ENCODE measurements at regions not wholly inside any gene's neighbourhood (a gene's known extent, or its start where the extent isn't known, plus 50 kb on each side); places are given as distances from the start of the nearest gene placed in this dataset.
A peak's percentile ranks its signal among the peaks of the same experiment; 100 is the strongest.

GRCh38 chr20:61185841-61186601 lies 66.0 kb upstream of the CDH4 start:
- no TSS peak for BruUV-seq (replicated peaks)
- CTCF ChIA-PET: interaction anchor here (0.9 to 2.1 kb wide), 7 partner anchors 10 to 974 kb away, joined by 3 to 8 read pairs (median 4); no protein-coding TSS in a partner anchor
- H3K14ac ChIP-seq (replicated peaks; ENCODE audit: low read depth, low read length): 0 out of 2 replicates have a peak overlapping the region, but pooled peaks have one; percentile 47
- H3K9me1 ChIP-seq (ENCODE audit: insufficient read depth, low read length): peaks cover 4% of the 10 kb centered on the region
- H3K4ac ChIP-seq (ENCODE audit: low read depth, low read length): peak overlapping the region; percentile 92
- DNase-seq (peak; percentile 98), ATAC-seq (ENCODE audit: low read depth) (peak; percentile 88)
- peak overlapping the region; percentile 74 for H2AFZ ChIP-seq (replicated peaks; ENCODE audit: low read length, poor library complexity)
- no peaks in the 10 kb centered on the region for H3K79me1 ChIP-seq (ENCODE audit: low read depth in 1 of 2, low read length in 2 of 2)
- peaks cover 4% of the 10 kb centered on the region; the same call in 1 of the 2 replicates for H3K4me1 ChIP-seq (ENCODE audit: control insufficient read depth, insufficient read depth, low read length)
- H4K20me1 ChIP-seq (ENCODE audit: insufficient read depth, low read length): peaks cover 3% of the 10 kb centered on the region; the same call in 1 of the 2 replicates
- H2BK5ac ChIP-seq (ENCODE audit: low read depth, low read length, poor library complexity, severe bottlenecking): peak overlapping the region; percentile 94
- peak overlapping the region; percentile 63 for H3K18ac ChIP-seq (ENCODE audit: low read depth, low read length)
- H3K9me3 ChIP-seq (ENCODE audit: control insufficient read depth, insufficient read depth, low read length): no peaks in the 10 kb centered on the region
- H3K9ac ChIP-seq (ENCODE audit: low read depth, low read length): no peak overlapping the region
- in situ Hi-C loops (cut with MboI; ENCODE audit: low sequenced_read_pairs) (no loop called here), intact Hi-C loops (cut with micrococcal nuclease) (loop anchor here (1.0 to 10.0 kb wide), 4 partner anchors 33 to 1241 kb away; partner anchors contain the start of genes FAM217B and PPP1R3D), dilution Hi-C loops (cut with HindIII; ENCODE audit: low sequenced_read_pairs, unreplicated experiment) (no loop called here)
- H4K8ac ChIP-seq (ENCODE audit: low read depth in 2 of 2, low read length in 2 of 2): peak overlapping the region; percentile 88 to 94; a peak in 2 of 4 replicates
- peak overlapping the region; percentile 36 for H3K4me2 ChIP-seq (ENCODE audit: low read depth, low read length)
- peak overlapping the region; percentile 63 for H3K23ac ChIP-seq (ENCODE audit: low read depth, low read length)
- WGBS, 2 experiments (ENCODE audit: extremely low coverage in 2 of 2, insufficient read length in 1 of 2): no CpG with 5 or more reads among the region's 12 CpGs
- peak overlapping the region; percentile 38; the same call in 1 of the 2 replicates for H2AK5ac ChIP-seq (ENCODE audit: low read depth, low read length)
- no peak overlapping the region for H2AK9ac ChIP-seq (replicated peaks; ENCODE audit: low read depth, low read length, poor library complexity)
- peak overlapping the region; percentile 96 for H2BK20ac ChIP-seq (ENCODE audit: low read depth, low read length)
- peak overlapping the region; percentile 96 for H2BK120ac ChIP-seq (ENCODE audit: low read depth, low read length)
- no peak for TF ChIP-seq MAZ (IDR thresholded peaks at IDR 0.05; ENCODE audit: borderline replicate concordance, low read depth, low read length)
- peak; percentile 78 for TF ChIP-seq CEBPB (IDR thresholded peaks at IDR 0.05; ENCODE audit: low read depth, low read length)
- peak; percentile 25; the same call in 1 of the 2 replicates for TF ChIP-seq CTCF (conservative IDR thresholded peaks at IDR 0.05; ENCODE audit: low read depth, low read length)
- no peak for TF ChIP-seq ELK1 (IDR thresholded peaks at IDR 0.05; ENCODE audit: borderline replicate concordance, low read depth, low read length)
- TF ChIP-seq POLR2A (IDR thresholded peaks at IDR 0.05; ENCODE audit: low read depth, low read length): no peak
- TF ChIP-seq BHLHE40 (IDR thresholded peaks at IDR 0.05; ENCODE audit: low read depth, low read length): peak; percentile 40; the same call in 1 of the 2 replicates
- 0 out of 2 replicates have a peak, but pooled peaks have one; percentile 52 for TF ChIP-seq MXI1 (IDR thresholded peaks at IDR 0.05; ENCODE audit: borderline replicate concordance, low read depth, low read length)
- TF ChIP-seq CHD1 (IDR thresholded peaks at IDR 0.05; ENCODE audit: low read depth, low read length): no peak
- peak; percentile 52 for TF ChIP-seq RCOR1 (IDR thresholded peaks at IDR 0.05; ENCODE audit: insufficient replicate concordance, low read length)
- TF ChIP-seq RAD21 (IDR thresholded peaks at IDR 0.05; ENCODE audit: low read length): peak; percentile 6; the same call in 1 of the 2 replicates
- peak; percentile 79 for TF ChIP-seq MAFK (IDR thresholded peaks at IDR 0.05; ENCODE audit: low read depth, low read length)
- TF ChIP-seq USF2 (IDR thresholded peaks at IDR 0.05; ENCODE audit: low read depth, low read length): no peak
- no peak; the same call in 1 of the 2 replicates for TF ChIP-seq SMC3 (IDR thresholded peaks at IDR 0.05; ENCODE audit: low read depth, low read length)
- H3K27ac ChIP-seq (ENCODE audit: insufficient read depth, low read length): peak overlapping the region; percentile 86
- POLR2A ChIA-PET (ENCODE audit: unreplicated experiment): interaction anchor here (0.6 kb wide), 1 partner anchor 33 kb away, joined by 3 read pairs; no protein-coding TSS in a partner anchor
- peak overlapping the region; percentile 97; the same call in 2 of the 3 replicates for H2BK15ac ChIP-seq (ENCODE audit: low read depth, low read length)
- H3K56ac ChIP-seq (ENCODE audit: extremely low read depth, insufficient read depth, low read length): peak overlapping the region; percentile 42; the same call in 1 of the 2 replicates
- no peaks in the 10 kb centered on the region for H3K27me3 ChIP-seq (ENCODE audit: control insufficient read depth, insufficient read depth, low read length)
- H3K4me3 ChIP-seq (ENCODE audit: insufficient read depth, low read depth, low read length): no peak overlapping the region
- H3K36me3 ChIP-seq (ENCODE audit: control insufficient read depth, insufficient read depth, low read length): no peaks in the 10 kb centered on the region
- peak overlapping the region; percentile 93 for H4K91ac ChIP-seq (ENCODE audit: insufficient read depth, low read depth, low read length)
- H4K5ac ChIP-seq (ENCODE audit: low read depth, low read length): peak overlapping the region; percentile 58; the same call in 1 of the 2 replicates
